Mesenchymal stem cell (in vitro differentiated cells and primary cell): ENCODE measurements at regions not wholly inside any gene's neighbourhood (a gene's known extent, or its start where the extent isn't known, plus 50 kb on each side); places are given as distances from the start of the nearest gene placed in this dataset.

Source experiments
- DNase-seq: peaks from one replicate; pipeline ENCODE4 v3.0.0-alpha.2; 2013
- H2AFZ ChIP-seq: one replicate; pipeline ENCODE4 v1.6.1; 2013; ENCODE audit warnings: low read depth, mild to moderate bottlenecking, control low read depth, inconsistent platforms, low read length, moderate library complexity
- H2AK5ac ChIP-seq: 2 replicates; pipeline ENCODE4 v1.6.1; 2013; ENCODE audit warnings: low read length, moderate library complexity, mild to moderate bottlenecking, inconsistent platforms; ENCODE audit not compliant: severe bottlenecking
- H2BK120ac ChIP-seq: one replicate; pipeline ENCODE4 v1.6.1; 2013; ENCODE audit warnings: low read depth, mild to moderate bottlenecking, inconsistent platforms, low read length, moderate library complexity
- H2BK12ac ChIP-seq, 2 experiments: one replicate each; pipeline ENCODE4 v1.6.1; 2013; ENCODE audit warnings: inconsistent platforms in 2 of 2, low read length in 2 of 2, mild to moderate bottlenecking in 2 of 2, moderate library complexity in 2 of 2, control low read depth in 1 of 2
- H2BK15ac ChIP-seq: one replicate; pipeline ENCODE4 v1.6.1; 2013; ENCODE audit warnings: mild to moderate bottlenecking, low read depth, inconsistent platforms; ENCODE audit not compliant: poor library complexity, severe bottlenecking
- H2BK5ac ChIP-seq: 2 replicates; pipeline ENCODE4 v1.6.1; 2013; ENCODE audit warnings: low read depth, mild to moderate bottlenecking, low read length, control low read depth, inconsistent platforms; ENCODE audit not compliant: poor library complexity, severe bottlenecking
- H3K14ac ChIP-seq, 2 experiments: one replicate each; pipeline ENCODE4 v1.6.1; 2013; ENCODE audit warnings: inconsistent platforms in 2 of 2, low read length in 2 of 2, control low read depth in 1 of 2, mild to moderate bottlenecking in 1 of 2, moderate library complexity in 1 of 2
- H3K18ac ChIP-seq, 2 experiments: one replicate each; pipeline ENCODE4 v1.6.1; 2013; ENCODE audit warnings: inconsistent platforms in 2 of 2, low read length in 2 of 2, control low read depth in 1 of 2, low read depth in 1 of 2, mild to moderate bottlenecking in 1 of 2
- H3K23ac ChIP-seq, 2 experiments: one replicate each; pipeline ENCODE4 v1.6.1; 2013; ENCODE audit warnings: inconsistent platforms in 2 of 2, low read length in 2 of 2, mild to moderate bottlenecking in 2 of 2, moderate library complexity in 2 of 2, control low read depth in 1 of 2
- H3K27ac ChIP-seq: 2 replicates; pipeline ENCODE4 v1.5.1; 2013; ENCODE audit warnings: mild to moderate bottlenecking, moderate library complexity, low read length, control low read depth, inconsistent platforms; ENCODE audit not compliant: poor library complexity, severe bottlenecking
- H3K27me3 ChIP-seq, 2 experiments: 2 replicates each; pipeline versions ENCODE4 v1.6.1 to v1.7.0; 2013; ENCODE audit warnings: low read length in 2 of 2, mild to moderate bottlenecking in 2 of 2, moderate library complexity in 2 of 2, control low read depth in 1 of 2, inconsistent platforms in 1 of 2; ENCODE audit not compliant: control insufficient read depth in 1 of 2, insufficient read depth in 1 of 2
- H3K36me3 ChIP-seq, 2 experiments: 2 replicates each; pipeline versions ENCODE4 v1.6.1 to v1.7.0; 2013; ENCODE audit warnings: low read length in 2 of 2, control low read depth in 1 of 2, inconsistent platforms in 1 of 2, low read depth in 1 of 2, mild to moderate bottlenecking in 1 of 2; ENCODE audit not compliant: insufficient read depth in 2 of 2, control insufficient read depth in 1 of 2
- H3K4ac ChIP-seq, 2 experiments: one replicate each; pipeline ENCODE4 v1.6.1; 2013; ENCODE audit warnings: inconsistent platforms in 2 of 2, low read length in 2 of 2, mild to moderate bottlenecking in 2 of 2, moderate library complexity in 2 of 2, control low read depth in 1 of 2, low read depth in 1 of 2
- H3K4me1 ChIP-seq: 2 replicates; pipeline ENCODE4 v1.6.1; 2013; ENCODE audit warnings: low read depth, low read length, control low read depth; ENCODE audit not compliant: control insufficient read depth, insufficient read depth
- H3K4me2 ChIP-seq: 2 replicates; pipeline ENCODE4 v1.6.1; 2013; ENCODE audit warnings: low read length, mild to moderate bottlenecking, inconsistent platforms; ENCODE audit not compliant: poor library complexity, severe bottlenecking
- H3K4me3 ChIP-seq, 2 experiments: 2 replicates each; pipeline versions ENCODE4 v1.5.1 to v1.7.0; 2013; ENCODE audit warnings: low read length in 2 of 2, mild to moderate bottlenecking in 2 of 2, control low read depth in 1 of 2, low read depth in 1 of 2; ENCODE audit not compliant: insufficient read depth in 1 of 2
- H3K79me1 ChIP-seq: replicated peaks from 2 replicates; pipeline ENCODE4 v1.6.1; 2013; ENCODE audit warnings: mild to moderate bottlenecking, control low read depth, low read length, inconsistent platforms; ENCODE audit not compliant: poor library complexity, severe bottlenecking
- H3K9ac ChIP-seq: 2 replicates; pipeline ENCODE4 v1.7.0; 2013; ENCODE audit warnings: mild to moderate bottlenecking, low read length, moderate library complexity
- H3K9me3 ChIP-seq: 2 replicates; pipeline ENCODE4 v1.7.0; 2013; ENCODE audit warnings: mild to moderate bottlenecking, low read length; ENCODE audit not compliant: control insufficient read depth
- H4K8ac ChIP-seq: one replicate; pipeline ENCODE4 v1.6.1; 2013; ENCODE audit warnings: inconsistent platforms, mild to moderate bottlenecking, low read length, moderate library complexity
- H4K91ac ChIP-seq: one replicate; pipeline ENCODE4 v1.6.1; 2013; ENCODE audit warnings: mild to moderate bottlenecking, low read length, inconsistent platforms
- WGBS: methylation state at CpG from one replicate; pipeline ENCODE4 v1.1.7; 2013; ENCODE audit warnings: mixed read lengths; 5-methylcytosine and 5-hydroxymethylcytosine counted together

GRCh38 chr6:133100865-133101264 lies 140.3 kb upstream of the EYA4 start:
- H3K4me1 ChIP-seq = no peaks in the 10 kb centered on the region
- peak overlapping the region in 1 of 2 experiments; percentile 51 for H3K4ac ChIP-seq
- no peak overlapping the region for H2AK5ac ChIP-seq
- no peak overlapping the region for H3K14ac ChIP-seq
- no peak overlapping the region for H2AFZ ChIP-seq
- no peaks in the 10 kb centered on the region for H3K9me3 ChIP-seq
- no peak overlapping the region for H3K27ac ChIP-seq
- H3K4me3 ChIP-seq = no peak overlapping the region
- H3K27me3 ChIP-seq = no peaks in the 10 kb centered on the region
- no peaks in the 10 kb centered on the region for H3K36me3 ChIP-seq
- H3K23ac ChIP-seq = no peak overlapping the region
- no peak for DNase-seq
- H2BK12ac ChIP-seq = no peak overlapping the region
- no peak overlapping the region for H2BK15ac ChIP-seq
- H2BK5ac ChIP-seq = peak overlapping the region; percentile 66
- H3K4me2 ChIP-seq = no peak overlapping the region
- WGBS = 100% methylated on average over 1 of the region's 3 CpGs
- H3K18ac ChIP-seq = peak overlapping the region in 1 of 2 experiments; percentile 40
- H3K79me1 ChIP-seq = no peaks in the 10 kb centered on the region
- H4K8ac ChIP-seq = no peak overlapping the region
- H4K91ac ChIP-seq = no peak overlapping the region
- H2BK120ac ChIP-seq = peak overlapping the region; percentile 15
- H3K9ac ChIP-seq = no peak overlapping the region

- Histone ChIP-seq H3K9me3 (no peaks in the 10 kb centered on the region), H2BK120ac (no peak overlapping the region), H3K18ac (no peak overlapping the region), H2BK12ac (no peak overlapping the region), H4K91ac (no peak overlapping the region), H2AK5ac (no peak overlapping the region), H3K27me3 (no peaks in the 10 kb centered on the region), H3K36me3 (no peaks in the 10 kb centered on the region), H3K14ac (no peak overlapping the region), H2BK15ac (no peak overlapping the region), H3K79me1 (no peaks in the 10 kb centered on the region), H3K4ac (no peak overlapping the region), H2BK5ac (no peak overlapping the region), H3K27ac (no peak overlapping the region), H3K4me2 (no peak overlapping the region), H3K4me1 (no peaks in the 10 kb centered on the region), H3K4me3 (no peak overlapping the region), H3K9ac (no peak overlapping the region), H4K8ac (no peak overlapping the region), H3K23ac (no peak overlapping the region), H2AFZ (no peak overlapping the region)
- DNase-seq = peak; percentile 11
Observed at GRCh38 chr6:133101790-133102189, 139.4 kb upstream of the EYA4 start.

- no peak for DNase-seq
- no peak overlapping the region for H3K23ac ChIP-seq
- 97% methylated on average over 2 of the region's 2 CpGs for WGBS
- H4K8ac ChIP-seq = no peak overlapping the region
- H3K4me1 ChIP-seq = no peaks in the 10 kb centered on the region
- H3K36me3 ChIP-seq = no peaks in the 10 kb centered on the region
- H2AK5ac ChIP-seq = no peak overlapping the region
- H3K4me2 ChIP-seq = no peak overlapping the region
- no peaks in the 10 kb centered on the region for H3K79me1 ChIP-seq
- H3K27ac ChIP-seq = no peak overlapping the region
- no peak overlapping the region for H2AFZ ChIP-seq
- no peak overlapping the region for H4K91ac ChIP-seq
- H3K4ac ChIP-seq = no peak overlapping the region
- H3K18ac ChIP-seq = no peak overlapping the region
- no peaks in the 10 kb centered on the region for H3K9me3 ChIP-seq
- H3K14ac ChIP-seq = no peak overlapping the region
- peak overlapping the region in 1 of 2 experiments; percentile 65 for H2BK12ac ChIP-seq
- H2BK120ac ChIP-seq = no peak overlapping the region
- H2BK5ac ChIP-seq = no peak overlapping the region
- H3K27me3 ChIP-seq = peaks cover 0 to 4% of the 10 kb centered on the region in 2 experiments
- H2BK15ac ChIP-seq = no peak overlapping the region
- no peak overlapping the region for H3K9ac ChIP-seq
- no peak overlapping the region for H3K4me3 ChIP-seq
Observed at GRCh38 chr6:133106934-133107333, 134.2 kb upstream of the EYA4 start.

- H3K9ac ChIP-seq = no peak overlapping the region
- H3K36me3 ChIP-seq = no peaks in the 10 kb centered on the region
- no peak overlapping the region for H4K91ac ChIP-seq
- no peak overlapping the region for H3K23ac ChIP-seq
- H2AFZ ChIP-seq = no peak overlapping the region
- H3K4me2 ChIP-seq = no peak overlapping the region
- 100% methylated on average over 1 of the region's 2 CpGs for WGBS
- DNase-seq = no peak
- no peak overlapping the region for H2BK12ac ChIP-seq
- H3K4me3 ChIP-seq = no peak overlapping the region
- H2AK5ac ChIP-seq = no peak overlapping the region
- no peaks in the 10 kb centered on the region for H3K4me1 ChIP-seq
- no peak overlapping the region for H2BK5ac ChIP-seq
- H3K27me3 ChIP-seq = peaks cover 0 to 4% of the 10 kb centered on the region in 2 experiments
- no peak overlapping the region for H3K14ac ChIP-seq
- no peak overlapping the region for H2BK15ac ChIP-seq
- H3K18ac ChIP-seq = no peak overlapping the region
- H2BK120ac ChIP-seq = no peak overlapping the region
- no peaks in the 10 kb centered on the region for H3K9me3 ChIP-seq
- no peak overlapping the region for H3K4ac ChIP-seq
- H3K79me1 ChIP-seq = no peaks in the 10 kb centered on the region
- no peak overlapping the region for H3K27ac ChIP-seq
- no peak overlapping the region for H4K8ac ChIP-seq
Observed at GRCh38 chr6:133108419-133108818, 132.7 kb upstream of the EYA4 start.
